GM21529 (cell line): ENCODE measurements at regions not wholly inside any gene's neighbourhood (a gene's known extent, or its start where the extent isn't known, plus 50 kb on each side); places are given as distances from the start of the nearest gene placed in this dataset.
A peak's percentile ranks its signal among the peaks of the same experiment; 100 is the strongest.

ENCODE experiments used
- ATAC-seq: cut with Tn5 transposase; IDR thresholded peaks from one replicate; pipeline ENCODE4 v1.9.1; 2021; ENCODE audit not compliant: unreplicated experiment

- no peak for ATAC-seq
Measured at GRCh38 chr13:52975969-52976368, 52.6 kb upstream of the OLFM4 start.

DNA sequence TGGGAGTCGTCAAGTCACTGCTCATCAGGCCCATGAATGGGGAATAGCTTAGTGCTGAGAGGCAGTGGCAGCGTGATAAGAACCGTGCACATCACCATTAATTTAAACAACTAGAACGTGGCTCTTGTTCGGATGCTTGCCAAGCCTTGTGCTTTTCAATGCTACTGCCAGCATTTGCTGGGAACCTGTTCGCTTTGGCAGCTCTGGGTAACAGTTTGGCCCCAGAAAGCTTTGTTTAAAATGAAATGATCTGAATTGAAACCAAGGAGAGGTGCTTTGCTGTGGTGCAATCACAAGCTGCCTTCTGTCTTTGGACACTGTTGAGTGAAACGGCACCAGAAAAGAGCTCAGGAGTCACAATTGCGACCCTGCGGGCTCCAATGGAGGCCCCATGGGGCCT is 53.5 kb upstream of the OLFM4 start:
- ATAC-seq: no peak

DNA sequence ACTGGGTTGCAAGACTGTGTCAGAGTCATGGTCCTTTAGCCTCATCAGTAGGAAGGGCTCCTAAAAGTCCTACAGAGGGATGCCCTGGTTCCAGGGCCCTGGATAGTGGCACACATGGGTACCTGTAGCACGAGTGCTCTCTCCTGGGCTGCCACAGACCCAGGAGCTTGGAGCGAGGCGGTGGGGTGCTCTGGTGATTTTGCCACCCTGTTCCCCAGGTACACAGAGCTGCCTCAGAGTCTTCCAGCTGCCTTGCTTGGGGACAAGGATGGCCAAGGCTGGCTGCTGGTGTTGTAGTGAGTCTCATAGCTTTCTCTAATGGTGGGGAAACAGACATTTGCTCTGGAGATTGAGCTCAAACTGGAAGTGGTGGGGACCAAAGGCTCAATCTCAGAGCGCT is 53.9 kb upstream of the OLFM4 start:
- no peak for ATAC-seq

DNA sequence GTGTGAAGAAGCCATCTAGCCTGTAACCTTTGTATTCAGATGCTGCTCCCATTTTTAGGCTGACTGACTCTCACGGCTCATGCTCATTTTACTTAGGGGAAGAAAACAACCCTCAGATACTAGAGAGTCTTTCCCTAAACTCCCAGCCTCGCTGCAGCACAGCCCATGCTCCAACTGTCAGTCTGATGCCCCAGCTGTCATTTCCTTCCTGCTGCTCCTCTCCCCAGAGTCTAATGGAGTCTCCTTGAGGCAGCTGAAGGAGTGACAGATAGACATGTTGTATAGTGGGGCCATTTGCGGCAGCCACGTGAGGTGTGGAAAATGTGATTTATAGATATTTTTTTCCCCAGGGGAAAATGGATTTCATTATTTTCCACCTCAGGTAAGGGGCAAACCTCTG is 59.2 kb upstream of the OLFM4 start:
- ATAC-seq: no peak

GRCh38 chr13:52968074-52968700 is 60.4 kb upstream of the OLFM4 start:
- ATAC-seq: peak; percentile 100

GRCh38 chr13:52961987-52962386 is 66.6 kb upstream of the OLFM4 start:
- no peak for ATAC-seq

- no peak for ATAC-seq
Measured at GRCh38 chr13:52961256-52961910, 67.2 kb upstream of the OLFM4 start.

GRCh38 chr13:52955472-52955874 is 73.1 kb upstream of the OLFM4 start:
- ATAC-seq: no peak

DNA sequence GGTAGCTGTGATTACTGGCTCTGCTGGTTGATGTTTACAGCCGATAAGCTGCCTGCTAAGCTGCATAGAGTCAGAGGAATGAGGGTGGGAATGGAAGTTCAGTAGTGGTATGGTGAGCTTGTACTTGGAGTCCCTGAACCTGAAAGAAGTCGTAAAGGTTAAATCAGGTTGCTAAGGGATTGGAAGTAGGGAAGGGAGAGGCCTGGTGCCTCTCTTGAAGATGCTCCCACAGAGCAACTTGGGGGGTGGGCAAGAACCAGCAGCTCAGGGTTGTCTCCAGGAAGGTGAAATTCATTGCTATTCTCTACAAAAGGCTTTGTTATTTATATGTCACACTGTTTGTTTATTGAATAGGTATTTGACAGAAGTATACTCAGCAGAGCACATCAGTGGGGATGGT is 73.8 kb upstream of the OLFM4 start:
- no peak for ATAC-seq

DNA sequence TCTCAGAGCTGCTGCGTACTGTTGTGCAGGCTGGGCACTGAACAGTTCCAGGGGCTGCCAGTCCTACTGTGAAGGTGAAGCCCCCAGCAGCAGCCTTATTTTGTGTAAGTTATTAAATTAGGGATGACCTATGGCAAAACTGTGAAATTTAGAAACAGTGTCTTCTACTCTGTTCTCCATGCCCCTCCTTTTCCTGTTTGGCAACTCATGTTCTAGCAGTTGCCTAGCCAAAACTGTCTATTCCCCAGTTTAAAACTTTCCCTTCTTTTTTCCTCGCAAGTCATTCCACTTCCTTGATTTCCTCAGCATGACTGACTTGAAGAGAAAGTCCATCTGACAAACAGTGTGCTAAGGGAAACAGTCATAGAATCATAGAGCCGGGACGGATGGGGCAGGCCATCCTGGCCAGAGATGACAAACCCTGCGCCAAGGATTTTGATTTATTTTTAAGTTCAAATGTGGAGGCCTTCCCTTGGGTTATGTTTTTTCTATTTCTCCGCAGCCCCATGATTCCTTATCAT is 78.1 kb upstream of the OLFM4 start:
- no peak for ATAC-seq

DNA sequence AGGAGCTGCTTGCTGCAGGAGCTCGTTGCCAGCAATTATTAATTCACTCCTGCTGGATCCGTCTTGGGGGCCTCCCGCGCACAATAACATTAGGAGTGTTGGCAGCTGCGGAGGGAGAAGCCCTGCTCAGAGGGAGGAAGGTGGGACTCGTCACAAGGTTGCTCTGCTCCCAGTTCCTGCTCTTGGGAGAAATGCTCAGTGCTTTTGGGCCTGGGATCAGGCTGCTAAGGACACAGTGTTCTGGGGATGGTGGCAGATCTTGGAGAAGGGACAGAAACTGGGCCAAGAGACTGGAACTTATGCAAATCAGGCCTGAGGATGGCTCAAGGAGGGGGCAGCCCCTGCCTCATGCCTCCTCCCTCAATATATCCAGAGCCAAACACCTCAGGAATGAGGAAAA is 78.9 kb upstream of the OLFM4 start:
- ATAC-seq: no peak

DNA sequence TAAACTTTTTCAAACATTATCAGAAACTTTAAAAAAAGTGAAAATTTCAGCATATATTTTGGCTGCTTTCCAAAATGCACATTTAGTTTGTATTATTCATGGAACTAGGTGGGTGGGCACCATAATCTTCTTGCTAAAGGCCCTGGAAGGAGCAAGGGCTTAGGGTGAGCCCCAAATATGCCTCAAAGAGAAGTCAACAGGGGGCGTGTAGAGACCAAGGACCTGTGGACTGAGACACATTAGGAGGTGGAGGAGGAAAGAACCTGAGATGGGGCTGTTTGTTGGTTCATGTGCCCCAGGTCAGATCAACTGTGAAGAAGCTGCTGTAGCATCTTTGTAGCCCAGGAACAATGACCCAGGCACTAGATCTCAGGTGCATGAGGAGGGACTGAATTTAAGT is 79.6 kb upstream of the OLFM4 start:
- ATAC-seq: no peak

DNA sequence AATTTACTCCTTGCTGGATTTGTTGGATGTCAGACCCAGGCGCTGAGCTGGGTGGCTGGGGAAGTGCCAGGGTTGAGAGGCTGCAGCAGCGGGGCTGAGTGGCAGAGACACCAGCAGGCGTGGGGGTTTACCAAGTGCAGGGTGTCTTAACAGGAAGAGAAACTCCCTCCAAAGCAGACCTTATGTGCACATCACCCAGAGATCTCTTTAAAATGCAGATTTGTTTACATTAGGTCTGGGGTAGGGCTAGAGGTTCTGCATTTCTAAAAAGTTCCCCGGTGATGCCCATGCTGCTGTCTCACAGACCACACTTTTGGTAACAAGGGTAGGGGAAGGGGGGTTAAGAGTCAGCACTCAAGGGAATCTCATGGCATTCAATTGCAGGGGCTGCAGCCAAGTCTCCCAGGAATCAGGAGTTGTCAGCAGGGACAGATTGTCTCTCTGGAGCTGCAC is 80.7 kb upstream of the OLFM4 start:
- no peak for ATAC-seq

DNA sequence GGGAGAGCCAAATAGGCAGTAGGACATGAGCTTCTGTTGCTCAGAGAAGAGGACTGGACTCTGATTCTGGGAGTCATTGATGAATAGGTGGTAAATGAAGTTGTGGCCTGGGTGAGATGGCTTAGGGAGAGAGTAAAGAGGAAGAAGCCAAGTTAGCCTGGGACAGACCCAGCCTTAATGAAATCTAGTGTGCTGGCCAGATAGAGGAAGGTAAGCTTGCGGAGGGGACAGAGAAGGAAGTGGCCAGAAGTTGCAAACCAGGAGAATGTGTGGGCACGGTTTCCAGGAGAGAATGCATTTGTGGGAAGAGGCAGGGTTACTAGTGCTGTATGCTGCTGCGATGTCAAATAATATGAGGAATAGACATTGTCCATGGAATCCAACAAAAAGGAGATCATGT is 83.3 kb upstream of the OLFM4 start:
- ATAC-seq: no peak

DNA sequence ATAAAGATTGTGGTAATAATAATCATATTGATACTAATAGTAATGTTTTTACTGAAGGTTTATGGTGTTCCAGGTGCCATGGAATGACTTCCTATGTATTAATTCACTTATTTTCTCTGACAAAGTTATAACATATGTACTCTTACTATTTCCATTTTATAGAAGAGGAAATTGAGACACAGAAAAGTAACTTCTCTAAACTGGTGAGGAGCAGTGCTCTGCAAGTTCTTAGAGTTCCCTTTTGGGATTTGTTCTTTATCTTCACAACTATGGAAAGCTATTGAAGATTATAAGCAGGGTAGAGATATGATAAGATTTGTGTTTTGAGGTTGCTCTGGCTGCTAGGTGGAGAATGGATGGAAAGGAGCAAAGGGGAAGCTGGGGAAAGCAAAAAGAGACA is 83.9 kb upstream of the OLFM4 start:
- ATAC-seq: no peak

DNA sequence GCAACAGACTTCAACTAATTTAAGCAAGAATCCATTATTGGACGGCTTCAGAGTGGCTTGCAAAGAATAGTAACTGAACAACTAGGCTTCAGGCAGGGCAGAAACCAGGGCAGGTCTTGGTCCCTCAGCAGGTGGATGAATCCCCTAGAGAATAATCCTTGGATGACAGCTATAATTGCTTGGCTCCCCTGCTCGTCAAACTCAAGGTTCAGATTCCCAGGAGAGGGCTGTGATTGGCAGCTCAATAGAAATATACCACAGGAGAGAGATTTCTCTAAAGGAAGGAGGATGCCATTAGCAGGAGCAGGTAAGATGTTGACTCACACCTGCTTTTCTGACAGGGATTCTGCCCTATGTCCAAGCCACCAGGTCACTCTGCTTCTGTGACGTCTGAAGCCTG is 89.6 kb upstream of the PCDH8 start:
- no peak for ATAC-seq

DNA sequence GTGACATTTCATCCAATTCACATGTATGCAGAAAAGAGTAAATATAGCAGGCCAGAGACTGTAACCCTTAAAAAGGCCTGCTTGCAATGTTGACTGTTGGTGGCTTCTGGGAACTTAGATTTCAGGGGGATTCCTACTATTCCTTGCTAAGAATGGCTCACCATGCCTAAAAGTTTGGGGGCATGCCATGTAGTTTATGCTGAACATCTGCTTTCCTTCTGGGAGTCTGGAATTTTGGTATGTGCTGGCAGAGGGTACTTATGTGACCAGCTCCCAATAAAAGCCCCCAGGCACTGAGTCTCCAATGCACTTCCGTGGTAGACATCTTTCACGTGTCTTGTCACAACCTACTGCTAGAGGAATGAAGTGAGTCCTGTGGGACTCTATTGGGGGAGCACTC is 88.4 kb upstream of the PCDH8 start:
- no peak for ATAC-seq

DNA sequence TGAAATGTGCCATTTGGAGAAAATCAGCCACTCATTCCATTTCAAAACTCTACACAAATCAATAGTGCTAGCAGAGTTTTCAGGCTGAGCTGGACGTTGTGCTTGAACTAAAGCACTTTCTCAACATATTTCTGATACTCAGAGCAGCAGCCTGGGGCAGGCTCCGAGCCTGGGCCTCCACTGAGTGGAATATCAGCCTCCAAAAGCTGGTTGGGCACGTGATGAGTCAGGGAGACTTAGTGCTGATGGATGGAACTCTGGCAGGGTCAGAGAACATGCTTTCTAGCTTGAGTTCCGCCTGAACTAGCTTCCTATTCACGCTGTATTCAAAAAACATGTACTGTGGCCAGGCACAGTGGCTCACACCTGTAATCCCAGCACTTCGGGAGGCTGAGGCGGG is 85.8 kb upstream of the PCDH8 start:
- ATAC-seq: no peak

- no peak for ATAC-seq
Measured at GRCh38 chr13:52933547-52934210, 85.2 kb upstream of the PCDH8 start.

DNA sequence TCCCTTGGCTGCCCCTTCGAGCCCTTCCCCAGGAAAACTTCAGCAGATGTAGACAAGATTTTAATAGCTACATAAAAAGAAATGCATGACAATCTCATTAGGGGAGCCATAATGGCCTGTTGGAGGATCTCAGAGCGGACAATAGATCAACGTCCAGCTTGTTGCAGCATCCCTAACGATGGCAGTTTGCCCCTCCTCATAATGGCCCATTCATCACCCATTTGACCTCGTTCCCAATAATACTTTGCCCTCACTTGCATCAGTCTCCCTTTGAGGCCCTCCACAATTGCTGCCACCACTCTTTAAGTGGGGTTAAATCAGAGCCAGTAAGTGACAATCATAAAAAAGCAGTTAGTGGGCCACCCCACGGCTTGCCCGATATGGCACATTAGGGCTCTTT is 84.7 kb upstream of the PCDH8 start:
- no peak for ATAC-seq

GRCh38 chr13:52932649-52933048 is 84.2 kb upstream of the PCDH8 start:
- ATAC-seq: no peak
